ENCODE measurements at regions not wholly inside any gene's neighbourhood (a gene's known extent, or its start where the extent isn't known, plus 50 kb on each side); places are given as distances from the start of the nearest gene placed in this dataset.

DNA sequence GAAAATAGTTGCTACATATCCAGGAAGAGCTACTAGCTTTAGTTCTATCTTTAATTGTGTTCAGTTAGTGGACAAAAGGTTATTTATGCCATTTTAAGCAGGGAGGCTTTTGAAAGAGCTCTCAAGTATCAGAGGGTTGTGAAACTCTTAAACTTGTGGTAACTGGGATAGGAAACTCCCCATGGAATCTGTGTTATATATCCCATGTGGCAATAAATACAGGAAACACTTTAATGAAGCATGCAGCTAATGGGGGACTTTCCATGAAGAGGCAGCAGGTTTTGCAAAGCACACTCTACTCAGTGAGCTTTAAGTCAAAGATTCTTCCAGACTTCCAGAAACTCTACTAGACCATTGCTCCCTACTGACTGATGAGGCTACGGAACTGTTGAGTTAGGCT, 805.0 kb upstream of the C9orf72 start:
- no peak for DNase-seq (ENCODE audit: low spot score)
- Histone ChIP-seq H3K9me3 (no peaks in the 10 kb centered on the region), H3K4me3 (no peak overlapping the region), H3K4me1 (replicated peaks) (no peaks in the 10 kb centered on the region), H3K36me3 (no peaks in the 10 kb centered on the region), H3K27me3 (replicated peaks; ENCODE audit: insufficient read depth) (no peaks in the 10 kb centered on the region), H3K27ac (no peak overlapping the region)
- intact Hi-C loops (cut with DNase I): no loop called here
- WGBS: 86% methylated on average over 1 of the region's 1 CpG
- TF ChIP-seq CTCF (IDR thresholded peaks at IDR 0.05): no peak
- no peak for TF ChIP-seq POLR2A (IDR thresholded peaks at IDR 0.05)
- TF ChIP-seq POLR2AphosphoS5 (IDR thresholded peaks at IDR 0.05): no peak

DNA sequence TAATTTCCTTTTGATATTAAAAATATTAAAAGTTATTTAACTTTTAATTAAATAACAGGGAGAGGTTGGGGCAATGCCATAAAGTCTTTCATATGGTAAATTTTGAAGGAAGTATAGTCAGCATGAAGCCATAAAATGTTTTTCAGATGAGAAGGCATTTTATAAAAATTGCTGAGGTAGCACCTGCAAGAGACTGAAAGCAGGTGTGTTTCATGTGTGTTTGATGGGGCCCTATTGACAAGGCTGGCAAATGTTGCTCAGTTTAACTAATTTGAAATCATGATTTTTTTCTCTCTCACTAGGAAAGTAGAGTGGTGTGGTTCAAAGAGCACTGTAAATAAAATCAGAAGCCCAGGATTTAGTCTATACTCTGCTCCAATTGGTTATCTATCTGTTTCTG, 805.8 kb upstream of the C9orf72 start:
- Histone ChIP-seq H3K4me1 (replicated peaks) (no peaks in the 10 kb centered on the region), H3K4me3 (no peak overlapping the region), H3K27me3 (replicated peaks; ENCODE audit: insufficient read depth) (no peaks in the 10 kb centered on the region), H3K27ac (no peak overlapping the region), H3K36me3 (no peaks in the 10 kb centered on the region), H3K9me3 (no peaks in the 10 kb centered on the region)
- TF ChIP-seq POLR2AphosphoS5 (IDR thresholded peaks at IDR 0.05) (no peak), POLR2A (IDR thresholded peaks at IDR 0.05) (no peak), CTCF (IDR thresholded peaks at IDR 0.05) (no peak)
- DNase-seq (ENCODE audit: low spot score): no peak
- intact Hi-C loops (cut with DNase I): no loop called here

DNA sequence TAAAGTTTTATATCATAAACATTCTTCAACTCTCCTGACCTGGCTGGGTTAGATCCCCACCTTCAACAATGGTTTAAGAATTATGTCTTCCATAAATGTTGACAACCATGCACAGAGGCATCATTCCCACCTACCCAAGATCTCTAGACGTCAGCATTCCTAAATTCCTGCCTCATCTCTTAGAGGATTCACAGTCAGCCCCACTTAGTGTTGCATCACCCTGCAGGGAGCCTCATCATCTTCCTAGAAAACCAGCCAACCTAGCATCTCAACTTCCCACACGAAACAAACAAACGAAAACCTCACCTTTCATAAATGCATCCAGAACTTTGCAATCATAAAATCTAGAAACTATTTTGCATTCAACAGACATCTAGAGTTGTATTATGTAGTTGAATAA, 816.1 kb upstream of the C9orf72 start:
- TF ChIP-seq POLR2A (IDR thresholded peaks at IDR 0.05) (no peak), CTCF (IDR thresholded peaks at IDR 0.05) (no peak), POLR2AphosphoS5 (IDR thresholded peaks at IDR 0.05) (no peak)

DNA sequence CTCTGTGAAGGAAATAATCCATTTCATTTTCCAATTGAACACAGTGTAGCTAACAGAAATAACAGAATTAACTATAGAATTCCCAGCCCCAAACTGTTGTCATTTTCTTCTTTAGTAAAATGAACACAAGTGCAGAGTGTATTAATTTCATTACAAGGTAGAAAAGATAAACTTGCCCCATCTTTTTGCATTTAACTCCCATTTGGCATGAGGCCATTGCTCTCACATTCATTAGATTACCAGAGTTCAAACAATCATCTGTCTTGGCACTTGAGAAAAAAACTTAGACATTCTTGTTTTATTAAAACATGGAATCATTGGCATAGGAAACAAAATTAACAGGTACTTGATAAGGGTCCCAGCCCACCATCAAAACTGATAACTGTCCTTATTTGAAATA, 821.5 kb upstream of the C9orf72 start:
- intact Hi-C loops (cut with DNase I): no loop called here
- Histone ChIP-seq H3K27ac (no peak overlapping the region), H3K9me3 (no peaks in the 10 kb centered on the region), H3K36me3 (no peaks in the 10 kb centered on the region), H3K4me3 (no peak overlapping the region), H3K27me3 (replicated peaks; ENCODE audit: insufficient read depth) (no peaks in the 10 kb centered on the region), H3K4me1 (replicated peaks) (no peaks in the 10 kb centered on the region)
- TF ChIP-seq POLR2A (IDR thresholded peaks at IDR 0.05) (no peak), POLR2AphosphoS5 (IDR thresholded peaks at IDR 0.05) (no peak), CTCF (IDR thresholded peaks at IDR 0.05) (no peak)
- DNase-seq (ENCODE audit: low spot score): no peak

More for the DNA sequence above, 816.1 kb upstream of the C9orf72 start:
- Histone ChIP-seq H3K4me1 (replicated peaks) (no peaks in the 10 kb centered on the region), H3K4me3 (no peak overlapping the region), H3K27me3 (replicated peaks; ENCODE audit: insufficient read depth) (no peaks in the 10 kb centered on the region), H3K27ac (no peak overlapping the region), H3K9me3 (no peaks in the 10 kb centered on the region), H3K36me3 (no peaks in the 10 kb centered on the region)
- WGBS: 82% methylated on average over 3 of the region's 3 CpGs
- intact Hi-C loops (cut with DNase I): no loop called here
- no peak for DNase-seq (ENCODE audit: low spot score)

DNA sequence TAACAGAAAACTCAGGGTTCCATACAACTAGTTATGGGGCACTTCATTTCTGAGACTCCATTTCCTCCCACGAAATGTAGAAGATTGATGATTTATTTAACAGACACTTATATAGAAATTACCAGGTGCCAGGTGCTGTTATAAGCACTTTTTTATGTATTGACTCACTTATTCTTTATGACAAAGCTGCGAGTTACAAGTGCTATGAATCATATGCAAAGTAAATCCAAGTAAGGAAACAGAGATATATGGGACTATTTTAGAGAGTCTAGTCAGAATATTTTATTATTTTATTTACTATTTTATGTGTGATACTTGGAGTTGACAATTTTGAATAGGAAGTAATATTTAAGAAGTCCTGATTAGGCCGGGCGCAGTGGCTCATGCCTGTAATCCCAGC, 822.8 kb upstream of the C9orf72 start:
- 87% methylated on average over 4 of the region's 4 CpGs for WGBS
- Histone ChIP-seq H3K4me3 (no peak overlapping the region), H3K9me3 (no peaks in the 10 kb centered on the region), H3K27me3 (replicated peaks; ENCODE audit: insufficient read depth) (no peaks in the 10 kb centered on the region), H3K36me3 (no peaks in the 10 kb centered on the region), H3K4me1 (replicated peaks) (no peaks in the 10 kb centered on the region), H3K27ac (no peak overlapping the region)
- no peak for DNase-seq (ENCODE audit: low spot score)
- intact Hi-C loops (cut with DNase I): no loop called here
- TF ChIP-seq POLR2A (IDR thresholded peaks at IDR 0.05) (no peak), CTCF (IDR thresholded peaks at IDR 0.05) (no peak), POLR2AphosphoS5 (IDR thresholded peaks at IDR 0.05) (no peak)

Data from prostate gland (tissue), 2 donors.